HuH-7 (cell line): ENCODE measurements at regions not wholly inside any gene's neighbourhood (a gene's known extent, or its start where the extent isn't known, plus 50 kb on each side); places are given as distances from the start of the nearest gene placed in this dataset.
"Not testable (repeated sequence)": the region's sequence is repeated elsewhere in the genome, so short reads cannot be mapped to it uniquely, and the experiment has no call there.

ENCODE experiments used
- DNase-seq: peaks from one replicate; pipeline ENCODE4 v3.0.0; 2011; ENCODE audit warnings: low spot score

GRCh38 chr10:30197186-30197585, 137.8 kb upstream of the JCAD start:
- DNase-seq: no peak

GRCh38 chr10:30196559-30196958, 137.2 kb upstream of the JCAD start:
- not testable (repeated sequence) for DNase-seq

- no peak for DNase-seq
These were observed 133.6 kb upstream of the JCAD start for GRCh38 chr10:30192846-30193608.

- DNase-seq: no peak
These were observed 131.5 kb upstream of the JCAD start for GRCh38 chr10:30190577-30191552.

GRCh38 chr10:30189238-30189580, 129.8 kb upstream of the JCAD start:
- no peak for DNase-seq

- DNase-seq: no peak
These were observed 129.3 kb upstream of the JCAD start for GRCh38 chr10:30188556-30189237.

GRCh38 chr10:30188101-30188500, 128.7 kb upstream of the JCAD start:
- no peak for DNase-seq

- no peak for DNase-seq
These were observed 127.6 kb upstream of the JCAD start for GRCh38 chr10:30187010-30187409.

GRCh38 chr10:30186371-30186875, 127.0 kb upstream of the JCAD start:
- DNase-seq: peak; percentile 62

GRCh38 chr10:30185916-30186315, 126.5 kb upstream of the JCAD start:
- DNase-seq: no peak

- DNase-seq: no peak
These were observed 126.0 kb upstream of the JCAD start for GRCh38 chr10:30185341-30185740.

GRCh38 chr10:30184397-30185033, 125.1 kb upstream of the JCAD start:
- no peak for DNase-seq

- no peak for DNase-seq
These were observed 123.6 kb upstream of the JCAD start for GRCh38 chr10:30183055-30183402.

- DNase-seq: no peak
These were observed 123.0 kb upstream of the JCAD start for GRCh38 chr10:30182191-30183054.

- no peak for DNase-seq
These were observed 119.1 kb upstream of the JCAD start for GRCh38 chr10:30178356-30178964.

- DNase-seq: no peak
These were observed 117.6 kb upstream of the JCAD start for GRCh38 chr10:30176776-30177533.

- DNase-seq: no peak
These were observed 116.8 kb upstream of the JCAD start for GRCh38 chr10:30176182-30176581.

GRCh38 chr10:30172673-30173072, 113.3 kb upstream of the JCAD start:
- DNase-seq: no peak

GRCh38 chr10:30172091-30172490, 112.7 kb upstream of the JCAD start:
- DNase-seq: no peak

GRCh38 chr10:30171601-30172000, 112.2 kb upstream of the JCAD start:
- DNase-seq: no peak
